CD4-positive, alpha-beta T cell (primary cell): ENCODE measurements at regions not wholly inside any gene's neighbourhood (a gene's known extent, or its start where the extent isn't known, plus 50 kb on each side); places are given as distances from the start of the nearest gene placed in this dataset.

Experiments
- ATAC-seq: fragments of 200-7000 bp; cut with Tn5 transposase; one replicate; pipeline ENCODE4 v1.10.0; 2022; ENCODE audit warnings: mild to moderate bottlenecking; ENCODE audit not compliant: poor library complexity
- CTCF ChIA-PET: fragments of 350-600 bp; sonication (Branson Sonifier 250); formaldehyde crosslinking; loops from one replicate; lab custom pipeline; 2021; ENCODE audit warnings: antibody characterized with exemption, inconsistent platforms; lab: Charles Lee
- POLR2A ChIA-PET: fragments of 350-600 bp; sonication (Branson Sonifier 250); formaldehyde crosslinking; loops from one replicate; lab custom pipeline; 2021; ENCODE audit warnings: antibody characterized with exemption, inconsistent platforms; lab: Charles Lee
- DNase-seq, 14 experiments: peaks; one replicate each; pipeline ENCODE4 v3.0.0-alpha.2; 2013 to 2020; ENCODE audit warnings: mixed read lengths in 2 of 14
- H3K27ac ChIP-seq, 2 donors: one replicate each; pipeline versions ENCODE4 v1.5.1 to v1.7.0; 2013; ENCODE audit warnings: low read length in 2 of 2, low read depth in 1 of 2, mild to moderate bottlenecking in 1 of 2
- H3K27me3 ChIP-seq, 2 experiments: 1 replicate in 1 of 2; 2 replicates in 1 of 2; pipeline versions ENCODE4 v1.6.1 to v1.7.0; 2013; ENCODE audit warnings: low read length in 2 of 2, control low read depth in 1 of 2, mild to moderate bottlenecking in 1 of 2, moderate library complexity in 1 of 2; ENCODE audit not compliant: insufficient read depth in 2 of 2, control insufficient read depth in 1 of 2
- H3K36me3 ChIP-seq: one replicate; pipeline ENCODE4 v1.6.1; 2013; ENCODE audit warnings: low read length, control low read depth; ENCODE audit not compliant: insufficient read depth
- H3K4me1 ChIP-seq: one replicate; pipeline ENCODE4 v1.6.1; 2013; ENCODE audit warnings: low read length, control low read depth; ENCODE audit not compliant: insufficient read depth
- H3K4me3 ChIP-seq: one replicate; pipeline ENCODE4 v1.5.1; 2013; ENCODE audit warnings: mild to moderate bottlenecking, low read length, moderate library complexity
- H3K9me3 ChIP-seq, 2 experiments: 1 replicate in 1 of 2; 2 replicates in 1 of 2; pipeline versions ENCODE4 v1.6.1 to v1.7.0; 2013; ENCODE audit warnings: low read length in 2 of 2, mild to moderate bottlenecking in 2 of 2, control low read depth in 1 of 2, moderate library complexity in 1 of 2; ENCODE audit not compliant: control insufficient read depth in 1 of 2, insufficient read depth in 1 of 2
- H3K27ac Mint-ChIP-seq: one replicate; pipeline ENCODE4 v1.8.0; 2020; ENCODE audit warnings: mixed read lengths
- H3K27me3 Mint-ChIP-seq: one replicate; pipeline ENCODE4 v1.8.0; 2021; ENCODE audit warnings: mixed read lengths
- H3K36me3 Mint-ChIP-seq: one replicate; pipeline ENCODE4 v1.8.0; 2021; ENCODE audit warnings: low read depth, mixed read lengths
- H3K4me1 Mint-ChIP-seq: one replicate; pipeline ENCODE4 v1.8.0; 2021; ENCODE audit warnings: low read depth, mixed read lengths
- H3K4me3 Mint-ChIP-seq: one replicate; pipeline ENCODE4 v1.8.0; 2020; ENCODE audit warnings: mild to moderate bottlenecking, mixed read lengths
- H3K9me3 Mint-ChIP-seq: one replicate; pipeline ENCODE4 v1.8.0; 2020; ENCODE audit warnings: mixed read lengths
- intact Hi-C, 2 experiments: fragments of 100-400 bp; cut with DNase I in 1 of 2; cut with micrococcal nuclease in 1 of 2; formaldehyde crosslinking; loops; one replicate each; pipeline versions ENCODE4 v1.15.1 to v1.9.0; 2023 to 2025; cut with DNase I, micrococcal nuclease
- TF ChIP-seq, protein P1 (sequence below): fragments of 200-600 bp; IDR thresholded peaks from one replicate; pipeline ENCODE4 v1.8.0; 2022; ENCODE audit warnings: antibody characterized with exemption, mild to moderate bottlenecking

DNA sequence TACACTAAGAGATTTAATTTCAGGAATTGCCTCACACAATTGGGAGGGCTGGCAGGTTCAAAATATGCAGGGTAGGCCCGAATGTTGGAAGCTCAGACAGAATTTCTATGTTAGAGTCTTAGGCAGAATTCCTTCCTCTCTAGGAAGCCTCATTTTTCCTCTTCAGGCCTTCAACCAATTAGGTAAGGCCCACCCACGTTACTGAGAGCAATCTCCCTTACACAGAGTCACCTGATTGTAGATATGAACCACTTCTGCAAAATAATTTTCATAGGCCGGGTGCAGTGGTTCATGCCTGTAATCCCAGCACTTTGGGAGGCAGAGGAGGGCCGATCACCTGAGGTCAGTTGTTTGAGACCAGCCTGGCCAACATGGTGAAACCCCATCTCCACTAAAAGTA, 50.2 kb upstream of the HIVEP1 start:
- no peak overlapping the region for H3K27ac ChIP-seq
- H3K9me3 Mint-ChIP-seq = no peaks in the 10 kb centered on the region
- ATAC-seq (no peak), DNase-seq (no peak)
- no peaks in the 10 kb centered on the region for H3K36me3 Mint-ChIP-seq
- no peaks in the 10 kb centered on the region for H3K27me3 ChIP-seq
- POLR2A ChIA-PET = no interaction called here
- no peaks in the 10 kb centered on the region for H3K27me3 Mint-ChIP-seq
- H3K4me3 Mint-ChIP-seq = no peak overlapping the region
- intact Hi-C loops = no loop called here
- no peaks in the 10 kb centered on the region for H3K4me1 ChIP-seq
- no peak overlapping the region for H3K27ac Mint-ChIP-seq
- H3K4me1 Mint-ChIP-seq = no peaks in the 10 kb centered on the region
- no peaks in the 10 kb centered on the region for H3K36me3 ChIP-seq
- TF ChIP-seq, protein P1, sequence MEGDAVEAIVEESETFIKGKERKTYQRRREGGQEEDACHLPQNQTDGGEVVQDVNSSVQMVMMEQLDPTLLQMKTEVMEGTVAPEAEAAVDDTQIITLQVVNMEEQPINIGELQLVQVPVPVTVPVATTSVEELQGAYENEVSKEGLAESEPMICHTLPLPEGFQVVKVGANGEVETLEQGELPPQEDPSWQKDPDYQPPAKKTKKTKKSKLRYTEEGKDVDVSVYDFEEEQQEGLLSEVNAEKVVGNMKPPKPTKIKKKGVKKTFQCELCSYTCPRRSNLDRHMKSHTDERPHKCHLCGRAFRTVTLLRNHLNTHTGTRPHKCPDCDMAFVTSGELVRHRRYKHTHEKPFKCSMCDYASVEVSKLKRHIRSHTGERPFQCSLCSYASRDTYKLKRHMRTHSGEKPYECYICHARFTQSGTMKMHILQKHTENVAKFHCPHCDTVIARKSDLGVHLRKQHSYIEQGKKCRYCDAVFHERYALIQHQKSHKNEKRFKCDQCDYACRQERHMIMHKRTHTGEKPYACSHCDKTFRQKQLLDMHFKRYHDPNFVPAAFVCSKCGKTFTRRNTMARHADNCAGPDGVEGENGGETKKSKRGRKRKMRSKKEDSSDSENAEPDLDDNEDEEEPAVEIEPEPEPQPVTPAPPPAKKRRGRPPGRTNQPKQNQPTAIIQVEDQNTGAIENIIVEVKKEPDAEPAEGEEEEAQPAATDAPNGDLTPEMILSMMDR = no peak
- no peak overlapping the region for H3K4me3 ChIP-seq
- no peaks in the 10 kb centered on the region for H3K9me3 ChIP-seq
- CTCF ChIA-PET = no interaction called here

DNA sequence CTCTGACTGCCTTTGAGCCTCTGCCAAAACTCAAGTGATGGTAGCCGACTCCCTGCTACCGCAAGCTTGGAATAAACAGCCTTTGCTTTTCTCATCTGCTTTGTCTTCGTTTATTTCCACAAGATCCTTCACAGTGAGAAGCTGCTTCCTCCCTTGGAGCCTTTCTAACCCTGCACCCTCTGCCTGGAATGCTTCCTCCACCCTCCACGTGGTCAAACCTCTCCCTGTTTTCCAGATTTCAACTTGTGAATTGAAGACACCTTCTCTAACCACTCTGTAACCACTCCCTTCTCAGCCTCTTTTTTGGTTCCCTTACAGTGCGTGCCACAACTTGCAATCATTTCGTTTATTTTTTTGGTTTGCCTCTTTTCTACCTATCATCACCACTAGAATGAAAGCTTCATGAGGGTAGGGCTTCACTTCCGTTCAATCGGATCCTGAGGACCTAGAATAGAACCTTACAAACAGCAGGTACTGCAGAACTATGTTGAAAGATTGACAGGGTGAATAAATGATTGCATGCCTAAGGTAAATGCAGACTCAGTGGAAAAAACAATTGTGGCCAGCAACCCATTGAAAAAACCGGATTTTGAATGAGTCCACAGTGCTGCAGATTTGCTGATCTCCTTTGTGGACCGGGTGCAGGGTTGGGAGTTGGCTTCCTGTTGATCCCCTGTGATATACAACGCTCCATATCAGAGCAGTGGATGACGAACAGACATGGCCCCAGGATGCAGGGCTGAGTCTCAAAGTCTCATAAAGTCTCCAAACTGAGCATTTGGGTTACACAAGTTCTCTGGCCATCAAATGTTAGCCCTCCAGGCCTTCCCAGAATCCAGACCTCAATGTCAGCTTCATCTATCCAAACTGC, 51.0 kb upstream of the HIVEP1 start:
- Mint-ChIP-seq H3K27ac (no peak overlapping the region), H3K9me3 (peaks cover 3% of the 10 kb centered on the region), H3K36me3 (no peaks in the 10 kb centered on the region), H3K4me1 (no peaks in the 10 kb centered on the region), H3K4me3 (no peak overlapping the region), H3K27me3 (no peaks in the 10 kb centered on the region)
- no peaks in the 10 kb centered on the region for H3K9me3 ChIP-seq
- POLR2A ChIA-PET = no interaction called here
- DNase-seq (no peak), ATAC-seq (no peak)
- H3K36me3 ChIP-seq = no peaks in the 10 kb centered on the region
- CTCF ChIA-PET = no interaction called here
- TF ChIP-seq, protein P1 = no peak
- H3K27ac ChIP-seq = no peak overlapping the region
- H3K27me3 ChIP-seq = no peaks in the 10 kb centered on the region
- H3K4me3 ChIP-seq = no peak overlapping the region
- no peaks in the 10 kb centered on the region for H3K4me1 ChIP-seq
- intact Hi-C loops = no loop called here

DNA sequence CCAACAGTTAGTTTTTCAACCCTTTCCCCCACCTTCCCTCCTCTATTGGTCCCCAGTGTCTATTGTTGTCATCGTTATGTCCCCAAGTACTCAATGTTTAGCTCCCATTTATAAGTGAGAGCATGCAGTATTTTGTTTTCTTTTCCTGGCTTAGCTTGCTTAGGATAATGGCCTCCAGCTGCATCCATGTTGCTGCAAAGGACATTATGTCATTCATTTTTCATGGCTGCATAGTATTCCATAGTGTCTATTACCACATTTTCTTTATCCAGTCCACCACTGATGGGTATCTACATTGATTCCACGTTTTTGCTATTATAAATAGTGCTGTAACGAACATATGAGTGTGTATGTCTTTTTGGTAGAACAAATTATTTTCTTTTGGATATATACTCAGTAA, 55.3 kb upstream of the HIVEP1 start:
- Histone ChIP-seq H3K27ac (no peak overlapping the region), H3K4me1 (no peaks in the 10 kb centered on the region), H3K27me3 (no peaks in the 10 kb centered on the region), H3K36me3 (no peaks in the 10 kb centered on the region), H3K9me3 (no peaks in the 10 kb centered on the region), H3K4me3 (no peak overlapping the region)
- intact Hi-C loops = loop anchor here in 1 of 2 experiments (10.0 kb wide), 1 partner anchor 278 kb away; no protein-coding TSS in a partner anchor
- Mint-ChIP-seq H3K4me1 (no peaks in the 10 kb centered on the region), H3K4me3 (no peak overlapping the region), H3K9me3 (peaks cover 3% of the 10 kb centered on the region), H3K27me3 (no peaks in the 10 kb centered on the region), H3K27ac (no peak overlapping the region), H3K36me3 (no peaks in the 10 kb centered on the region)
- CTCF ChIA-PET = interaction anchor here (0.6 kb wide), 1 partner anchor 17 kb away, joined by 3 read pairs; no protein-coding TSS in a partner anchor
- no peak for ATAC-seq
- DNase-seq = no peak
- POLR2A ChIA-PET = no interaction called here
- TF ChIP-seq, protein P1 = no peak
